Calu3 (cell line): ENCODE measurements at regions not wholly inside any gene's neighbourhood (a gene's known extent, or its start where the extent isn't known, plus 50 kb on each side); places are given as distances from the start of the nearest gene placed in this dataset.

Experiments
- BruUV-seq: library from RNA; stranded (reverse); fragments of 400-500 nt; replicated peaks from 2 replicates; lab custom pipeline; 2021; lab: Mats Ljungman, UMichigan
- CTCF ChIA-PET: fragments of 300-600 bp; sonication (Branson Sonifier 250); formaldehyde crosslinking; loops from one replicate; lab custom pipeline; 2022; ENCODE audit warnings: antibody characterized with exemption; lab: Charles Lee
- DNase-seq: peaks from one replicate; pipeline ENCODE4 v3.0.0; 2022
- H3K27ac Mint-ChIP-seq: one replicate; pipeline ENCODE4 v1.8.0; 2022; ENCODE audit warnings: mixed read lengths; ENCODE audit not compliant: unreplicated experiment
- H3K27me3 Mint-ChIP-seq: one replicate; pipeline ENCODE4 v1.8.0; 2022; ENCODE audit warnings: mixed read lengths; ENCODE audit not compliant: unreplicated experiment
- H3K36me3 Mint-ChIP-seq: one replicate; pipeline ENCODE4 v1.8.0; 2022; ENCODE audit warnings: mild to moderate bottlenecking, moderate library complexity, mixed read lengths; ENCODE audit not compliant: insufficient read depth, unreplicated experiment
- H3K4me1 Mint-ChIP-seq: one replicate; pipeline ENCODE4 v1.8.0; 2022; ENCODE audit warnings: mild to moderate bottlenecking, low read depth, mixed read lengths; ENCODE audit not compliant: unreplicated experiment
- H3K4me3 Mint-ChIP-seq: one replicate; pipeline ENCODE4 v1.8.0; 2022; ENCODE audit warnings: mild to moderate bottlenecking, low read depth, moderate library complexity, mixed read lengths; ENCODE audit not compliant: unreplicated experiment
- H3K9me3 Mint-ChIP-seq: one replicate; pipeline ENCODE4 v1.8.0; 2022; ENCODE audit warnings: low read depth, mixed read lengths; ENCODE audit not compliant: unreplicated experiment
- intact Hi-C: fragments of 100-400 bp; cut with micrococcal nuclease; formaldehyde crosslinking; loops from one replicate; pipeline ENCODE4 v1.10.0; 2022; ENCODE audit not compliant: unreplicated experiment
- TF ChIP-seq, protein P1 (sequence below): fragments of 200-600 bp; IDR thresholded peaks from one replicate; pipeline ENCODE4 v1.8.0; 2022; ENCODE audit warnings: antibody characterized with exemption; ENCODE audit not compliant: unreplicated experiment

DNA sequence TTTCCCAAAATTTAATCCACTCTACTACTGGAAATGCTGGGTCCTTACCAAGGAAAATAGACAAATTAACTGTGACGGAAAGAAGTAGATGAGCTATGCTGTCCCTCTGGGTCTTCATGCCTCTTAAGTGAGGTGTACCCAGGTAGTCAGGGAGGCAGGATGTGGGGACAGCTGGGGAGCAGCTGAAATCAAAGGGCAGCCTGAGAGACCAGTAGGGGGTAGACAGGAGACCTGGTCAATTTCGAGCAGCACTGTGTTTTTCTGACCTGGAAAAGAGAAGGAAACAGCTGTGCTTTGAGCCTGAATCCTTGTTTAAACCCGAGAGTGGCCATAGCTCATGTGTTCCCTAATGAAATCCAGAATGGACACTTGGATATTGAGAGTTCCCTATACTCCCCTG is 587.3 kb downstream of the EFNB2 start:
- intact Hi-C loops, result no loop called here
- CTCF ChIA-PET, result no interaction called here
- H3K36me3 Mint-ChIP-seq, result no peaks in the 10 kb centered on the region
- TF ChIP-seq, protein P1, sequence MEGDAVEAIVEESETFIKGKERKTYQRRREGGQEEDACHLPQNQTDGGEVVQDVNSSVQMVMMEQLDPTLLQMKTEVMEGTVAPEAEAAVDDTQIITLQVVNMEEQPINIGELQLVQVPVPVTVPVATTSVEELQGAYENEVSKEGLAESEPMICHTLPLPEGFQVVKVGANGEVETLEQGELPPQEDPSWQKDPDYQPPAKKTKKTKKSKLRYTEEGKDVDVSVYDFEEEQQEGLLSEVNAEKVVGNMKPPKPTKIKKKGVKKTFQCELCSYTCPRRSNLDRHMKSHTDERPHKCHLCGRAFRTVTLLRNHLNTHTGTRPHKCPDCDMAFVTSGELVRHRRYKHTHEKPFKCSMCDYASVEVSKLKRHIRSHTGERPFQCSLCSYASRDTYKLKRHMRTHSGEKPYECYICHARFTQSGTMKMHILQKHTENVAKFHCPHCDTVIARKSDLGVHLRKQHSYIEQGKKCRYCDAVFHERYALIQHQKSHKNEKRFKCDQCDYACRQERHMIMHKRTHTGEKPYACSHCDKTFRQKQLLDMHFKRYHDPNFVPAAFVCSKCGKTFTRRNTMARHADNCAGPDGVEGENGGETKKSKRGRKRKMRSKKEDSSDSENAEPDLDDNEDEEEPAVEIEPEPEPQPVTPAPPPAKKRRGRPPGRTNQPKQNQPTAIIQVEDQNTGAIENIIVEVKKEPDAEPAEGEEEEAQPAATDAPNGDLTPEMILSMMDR, result no peak
- H3K4me3 Mint-ChIP-seq, result no peak overlapping the region
- H3K9me3 Mint-ChIP-seq, result no peaks in the 10 kb centered on the region
- no peak for DNase-seq
- H3K4me1 Mint-ChIP-seq, result no peaks in the 10 kb centered on the region
- no peaks in the 10 kb centered on the region for H3K27me3 Mint-ChIP-seq
- no TSS peak for BruUV-seq
- H3K27ac Mint-ChIP-seq, result no peak overlapping the region

DNA sequence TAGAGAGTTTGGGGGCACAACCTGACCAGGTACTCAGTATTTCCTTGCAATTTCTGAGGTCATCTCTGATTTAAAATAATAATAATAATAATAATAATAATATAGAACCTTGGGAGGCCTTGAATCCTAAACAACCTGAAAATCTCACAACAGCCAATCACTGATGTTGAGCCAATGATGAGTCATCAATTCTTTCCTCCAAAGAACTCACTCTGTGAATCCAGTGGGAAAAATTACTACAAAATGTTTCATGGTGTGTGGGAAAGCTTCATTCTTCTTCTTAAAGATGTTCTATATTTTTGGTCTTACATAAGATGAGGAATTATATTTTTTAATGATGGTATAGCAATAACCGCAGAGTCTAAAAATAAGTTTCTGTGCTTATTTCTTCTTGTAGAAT is 594.6 kb downstream of the EFNB2 start:
- no peaks in the 10 kb centered on the region for H3K9me3 Mint-ChIP-seq
- CTCF ChIA-PET, result no interaction called here
- H3K27ac Mint-ChIP-seq, result no peak overlapping the region
- intact Hi-C loops, result no loop called here
- no peak for DNase-seq
- H3K36me3 Mint-ChIP-seq, result no peaks in the 10 kb centered on the region
- H3K4me3 Mint-ChIP-seq, result no peak overlapping the region
- H3K4me1 Mint-ChIP-seq, result no peaks in the 10 kb centered on the region
- no peaks in the 10 kb centered on the region for H3K27me3 Mint-ChIP-seq
- BruUV-seq, result no TSS peak
- TF ChIP-seq, protein P1, result no peak

DNA sequence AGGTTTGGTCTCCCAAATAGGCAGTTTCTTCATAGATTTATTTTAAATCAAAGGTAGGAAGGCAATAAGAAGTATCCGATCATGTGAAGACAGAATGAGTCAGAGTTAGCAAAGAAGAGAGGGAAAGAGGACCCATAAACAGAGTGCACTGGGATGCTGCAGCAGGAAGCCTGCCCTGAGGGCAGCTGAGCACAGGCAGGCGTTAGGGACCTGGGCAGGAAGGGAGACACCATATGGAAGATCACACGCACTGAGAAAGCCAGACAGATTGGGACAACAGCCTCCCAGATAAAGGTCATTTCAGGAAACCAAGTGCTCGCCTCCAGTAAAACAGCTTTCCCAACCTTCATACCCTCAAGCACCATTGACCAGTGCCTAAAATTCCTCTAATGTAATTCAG is 598.0 kb downstream of the EFNB2 start:
- H3K9me3 Mint-ChIP-seq, result peaks cover 5% of the 10 kb centered on the region
- H3K4me1 Mint-ChIP-seq, result no peaks in the 10 kb centered on the region
- CTCF ChIA-PET, result no interaction called here
- H3K36me3 Mint-ChIP-seq, result no peaks in the 10 kb centered on the region
- no peak for DNase-seq
- H3K4me3 Mint-ChIP-seq, result no peak overlapping the region
- intact Hi-C loops, result no loop called here
- no TSS peak for BruUV-seq
- H3K27ac Mint-ChIP-seq, result no peak overlapping the region
- TF ChIP-seq, protein P1, result no peak
- H3K27me3 Mint-ChIP-seq, result no peaks in the 10 kb centered on the region

DNA sequence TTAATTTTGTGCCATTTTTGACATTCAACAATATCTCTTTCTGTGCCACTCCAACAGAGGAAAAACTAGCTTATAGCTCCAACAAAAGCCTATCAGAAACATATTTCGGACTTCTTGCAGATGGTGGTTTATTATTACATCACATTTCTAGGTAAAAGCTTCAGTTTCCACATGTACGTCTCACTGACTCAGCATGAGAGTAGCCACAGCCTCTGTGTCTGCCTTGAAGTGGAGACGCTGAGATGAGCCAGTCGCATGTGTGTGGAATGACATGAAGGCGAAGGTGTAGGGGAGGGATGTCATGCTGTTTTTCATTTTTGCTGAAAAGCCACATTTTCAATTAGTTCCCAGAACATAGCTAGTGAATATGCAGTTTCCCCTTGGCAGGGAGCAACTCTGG is 598.6 kb downstream of the EFNB2 start:
- Mint-ChIP-seq H3K4me3 (no peak overlapping the region), H3K27ac (no peak overlapping the region), H3K9me3 (peaks cover 5% of the 10 kb centered on the region), H3K36me3 (no peaks in the 10 kb centered on the region), H3K27me3 (no peaks in the 10 kb centered on the region), H3K4me1 (no peaks in the 10 kb centered on the region)
- TF ChIP-seq, protein P1, result no peak
- CTCF ChIA-PET, result no interaction called here
- no peak for DNase-seq
- intact Hi-C loops, result no loop called here
- BruUV-seq, result no TSS peak

DNA sequence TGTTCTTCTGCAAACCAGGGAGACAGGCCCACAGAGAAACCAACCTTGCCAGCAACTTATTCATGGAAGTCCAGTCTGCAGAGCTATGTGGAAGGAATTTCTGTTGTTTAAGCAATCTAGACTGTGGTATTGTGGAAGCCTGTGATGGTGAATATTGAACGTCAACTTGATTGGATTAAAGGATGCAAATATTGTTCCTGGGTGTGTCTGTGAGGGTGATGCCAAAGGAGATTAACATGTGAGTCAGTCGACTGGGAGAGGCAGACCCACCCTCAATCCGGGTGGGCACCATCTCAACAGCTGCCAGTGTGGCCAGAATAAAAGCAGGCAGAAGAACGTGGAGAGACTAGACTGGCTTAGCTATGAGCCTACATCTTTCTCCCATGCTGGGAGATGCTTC is 606.0 kb downstream of the EFNB2 start:
- no peak overlapping the region for H3K4me3 Mint-ChIP-seq
- no peak for DNase-seq
- BruUV-seq, result no TSS peak
- H3K36me3 Mint-ChIP-seq, result no peaks in the 10 kb centered on the region
- no peak overlapping the region for H3K27ac Mint-ChIP-seq
- H3K27me3 Mint-ChIP-seq, result no peaks in the 10 kb centered on the region
- CTCF ChIA-PET, result no interaction called here
- intact Hi-C loops, result no loop called here
- no peaks in the 10 kb centered on the region for H3K4me1 Mint-ChIP-seq
- TF ChIP-seq, protein P1, result no peak
- peaks cover 3% of the 10 kb centered on the region for H3K9me3 Mint-ChIP-seq
